ENCODE measurements at regions not wholly inside any gene's neighbourhood (a gene's known extent, or its start where the extent isn't known, plus 50 kb on each side); places are given as distances from the start of the nearest gene placed in this dataset.

- H3K9me3 ChIP-seq (ENCODE audit: control insufficient read depth, insufficient read depth, low read length): no peaks in the 10 kb centered on the region
- DNase-seq (ENCODE audit: low read depth, low spot score): no peak
- WGBS (ENCODE audit: insufficient coverage, insufficient read length): no CpG with 5 or more reads among the region's 22 CpGs
Observed at GRCh38 chr16:54344646-54345630, 58.4 kb upstream of the IRX3 start.

GRCh38 chr16:54342966-54343365 lies 56.4 kb upstream of the IRX3 start:
- Histone ChIP-seq H3K9me3 (ENCODE audit: control insufficient read depth, insufficient read depth, low read length) (no peaks in the 10 kb centered on the region), H3K27ac (ENCODE audit: low read length) (no peak overlapping the region), H3K4me1 (ENCODE audit: control insufficient read depth, insufficient read depth, low read length) (peaks cover 7% of the 10 kb centered on the region), H3K36me3 (ENCODE audit: control insufficient read depth, insufficient read depth, low read length) (no peaks in the 10 kb centered on the region), H3K27me3 (ENCODE audit: control insufficient read depth, insufficient read depth, low read length) (no peaks in the 10 kb centered on the region), H3K4me3 (ENCODE audit: low read length) (no peak overlapping the region)
- no peak for DNase-seq (ENCODE audit: low read depth, low spot score)
- no CpG with 5 or more reads among the region's 5 CpGs for whole genome bisulfite sequencing (ENCODE audit: insufficient coverage, insufficient read length)

More at GRCh38 chr16:54344646-54345630, 58.4 kb upstream of the IRX3 start:
- H3K27me3 ChIP-seq (ENCODE audit: control insufficient read depth, insufficient read depth, low read length): no peaks in the 10 kb centered on the region
- no peak overlapping the region for H3K4me3 ChIP-seq (ENCODE audit: low read length)
- H3K36me3 ChIP-seq (ENCODE audit: control insufficient read depth, insufficient read depth, low read length): no peaks in the 10 kb centered on the region
- H3K4me1 ChIP-seq (ENCODE audit: control insufficient read depth, insufficient read depth, low read length): peaks cover 7% of the 10 kb centered on the region
- no peak overlapping the region for H3K27ac ChIP-seq (ENCODE audit: low read length)

GRCh38 chr16:54341892-54342776 lies 55.5 kb upstream of the IRX3 start:
- no CpG with 5 or more reads among the region's 16 CpGs for whole genome bisulfite sequencing (ENCODE audit: insufficient coverage, insufficient read length)
- H3K27ac ChIP-seq (ENCODE audit: low read length): no peak overlapping the region
- no peak for DNase-seq (ENCODE audit: low read depth, low spot score)
- H3K27me3 ChIP-seq (ENCODE audit: control insufficient read depth, insufficient read depth, low read length): no peaks in the 10 kb centered on the region
- no peaks in the 10 kb centered on the region for H3K9me3 ChIP-seq (ENCODE audit: control insufficient read depth, insufficient read depth, low read length)
- H3K4me1 ChIP-seq (ENCODE audit: control insufficient read depth, insufficient read depth, low read length): peaks cover 7% of the 10 kb centered on the region
- H3K36me3 ChIP-seq (ENCODE audit: control insufficient read depth, insufficient read depth, low read length): no peaks in the 10 kb centered on the region
- H3K4me3 ChIP-seq (ENCODE audit: low read length): no peak overlapping the region

- Histone ChIP-seq H3K36me3 (ENCODE audit: control insufficient read depth, insufficient read depth, low read length) (no peaks in the 10 kb centered on the region), H3K4me1 (ENCODE audit: control insufficient read depth, insufficient read depth, low read length) (peaks cover 8% of the 10 kb centered on the region), H3K27ac (ENCODE audit: low read length) (no peak overlapping the region), H3K9me3 (ENCODE audit: control insufficient read depth, insufficient read depth, low read length) (no peaks in the 10 kb centered on the region), H3K4me3 (ENCODE audit: low read length) (no peak overlapping the region), H3K27me3 (ENCODE audit: control insufficient read depth, insufficient read depth, low read length) (no peaks in the 10 kb centered on the region)
- no CpG with 5 or more reads among the region's 5 CpGs for WGBS (ENCODE audit: insufficient coverage, insufficient read length)
- DNase-seq (ENCODE audit: low read depth, low spot score): no peak
Observed at GRCh38 chr16:54340531-54340930, 53.9 kb upstream of the IRX3 start.

- WGBS (ENCODE audit: insufficient coverage, insufficient read length): no CpG with 5 or more reads among the region's 4 CpGs
- no peak overlapping the region for H3K4me3 ChIP-seq (ENCODE audit: low read length)
- no peaks in the 10 kb centered on the region for H3K9me3 ChIP-seq (ENCODE audit: control insufficient read depth, insufficient read depth, low read length)
- H3K27ac ChIP-seq (ENCODE audit: low read length): no peak overlapping the region
- no peaks in the 10 kb centered on the region for H3K36me3 ChIP-seq (ENCODE audit: control insufficient read depth, insufficient read depth, low read length)
- no peaks in the 10 kb centered on the region for H3K27me3 ChIP-seq (ENCODE audit: control insufficient read depth, insufficient read depth, low read length)
- peaks cover 2% of the 10 kb centered on the region; the same call in 1 of the 2 replicates for H3K4me1 ChIP-seq (ENCODE audit: control insufficient read depth, insufficient read depth, low read length)
- DNase-seq (ENCODE audit: low read depth, low spot score): no peak
Observed at GRCh38 chr16:54336631-54337204, 50.1 kb upstream of the IRX3 start.

Data from iPS DF 6.9 (cell line).